Activated CD8-positive, alpha-beta memory T cell treated with anti-CD3 and anti-CD28 coated beads, Interleukin-2, amount 50 U/mL, for 4 hours (primary cell): ENCODE measurements at regions not wholly inside any gene's neighbourhood (a gene's known extent, or its start where the extent isn't known, plus 50 kb on each side); places are given as distances from the start of the nearest gene placed in this dataset.
A peak's percentile ranks its signal among the peaks of the same experiment; 100 is the strongest.

ENCODE experiments used
- DNase-seq: peaks from one replicate; pipeline ENCODE4 v3.0.0-alpha.2; 2020

- DNase-seq, result no peak
Measured at GRCh38 chr13:50071379-50071778, 56.1 kb downstream of the KCNRG start.

GRCh38 chr13:50072676-50073075 is 57.4 kb downstream of the KCNRG start:
- no peak for DNase-seq

- no peak for DNase-seq
Measured at GRCh38 chr13:50073340-50073739, 58.1 kb downstream of the KCNRG start.

GRCh38 chr13:50074843-50075242 is 59.6 kb downstream of the KCNRG start:
- DNase-seq, result no peak

GRCh38 chr13:50075619-50076097 is 60.4 kb downstream of the KCNRG start:
- DNase-seq, result no peak

- no peak for DNase-seq
Measured at GRCh38 chr13:50077431-50077830, 62.2 kb downstream of the KCNRG start.

GRCh38 chr13:50078231-50078894 is 63.1 kb downstream of the KCNRG start:
- no peak for DNase-seq

GRCh38 chr13:50078895-50079654 is 63.8 kb downstream of the KCNRG start:
- DNase-seq, result no peak

- DNase-seq, result no peak
Measured at GRCh38 chr13:50079655-50080202, 64.5 kb downstream of the KCNRG start.

- DNase-seq, result peak; percentile 22
Measured at GRCh38 chr13:50080203-50080910, 65.1 kb downstream of the KCNRG start.

GRCh38 chr13:50080911-50081678 is 65.9 kb downstream of the KCNRG start:
- DNase-seq, result peak; percentile 32

GRCh38 chr13:50081679-50082425 is 66.6 kb downstream of the KCNRG start:
- DNase-seq, result peak; percentile 95

- DNase-seq, result peak; percentile 76
Measured at GRCh38 chr13:50082426-50083281, 67.4 kb downstream of the KCNRG start.

GRCh38 chr13:50085063-50085462 is 69.8 kb downstream of the KCNRG start:
- DNase-seq, result no peak

GRCh38 chr13:50089633-50090032 is 74.4 kb downstream of the KCNRG start:
- no peak for DNase-seq

GRCh38 chr13:50090211-50090610 is 75.0 kb downstream of the KCNRG start:
- DNase-seq, result no peak

GRCh38 chr13:50094615-50095293 is 79.5 kb downstream of the KCNRG start:
- DNase-seq, result no peak

- DNase-seq, result no peak
Measured at GRCh38 chr13:50098693-50099092, 83.4 kb downstream of the KCNRG start.

GRCh38 chr13:50099473-50099872 is 84.2 kb downstream of the KCNRG start:
- no peak for DNase-seq

GRCh38 chr13:50101590-50101989 is 86.3 kb downstream of the KCNRG start:
- DNase-seq, result no peak
